ENCODE measurements at regions not wholly inside any gene's neighbourhood (a gene's known extent, or its start where the extent isn't known, plus 50 kb on each side); places are given as distances from the start of the nearest gene placed in this dataset.

DNA sequence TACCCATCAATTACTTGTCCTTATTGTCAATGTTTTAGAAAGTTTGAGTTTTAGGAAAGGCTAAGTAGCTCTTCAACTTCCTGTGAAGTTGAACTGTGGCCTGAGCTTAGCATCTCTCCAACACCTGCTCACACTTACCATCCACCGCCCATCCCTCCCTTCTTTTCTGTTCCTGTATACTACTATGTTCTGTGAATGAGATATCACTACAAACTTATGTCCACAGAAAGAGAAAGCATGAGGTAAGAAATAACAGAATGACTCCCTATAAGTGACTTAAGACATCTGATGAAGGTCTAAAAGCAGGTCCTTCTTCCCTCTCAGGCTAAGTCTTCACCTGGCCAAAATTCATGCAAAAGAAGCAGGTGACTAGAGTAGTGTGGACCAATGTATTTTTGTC, 246.3 kb upstream of the PREP start:
- ATAC-seq (no peak), DNase-seq (ENCODE audit: low read depth in 1 of 2, low spot score in 1 of 2) (no peak), FAIRE-seq (no peak)
- H3K27ac ChIP-seq: no peak overlapping the region
- ChIA-PET POLR2A (no interaction called here), CTCF (interaction anchor here (0.6 to 1.5 kb wide), 2 partner anchors 150 to 575 kb away, joined by 3 to 4 read pairs; no protein-coding TSS in a partner anchor)
- H3K4me3 ChIP-seq: no peak overlapping the region
- no peaks in the 10 kb centered on the region for H3K9me3 ChIP-seq
- no peak overlapping the region for H3K4me2 ChIP-seq
- no peak for TF ChIP-seq RAD21 (conservative IDR thresholded peaks at IDR 0.05 in 1 of 2, IDR thresholded peaks at IDR 0.05 in 1 of 2)
- TF ChIP-seq CHD2 (IDR thresholded peaks at IDR 0.05; ENCODE audit: low read length, partially characterized antibody): no peak
- TF ChIP-seq EHMT2 (IDR thresholded peaks at IDR 0.05; ENCODE audit: low read depth): no peak
- TF ChIP-seq NFE2L2 (conservative IDR thresholded peaks at IDR 0.05; ENCODE audit: low read length): no peak
- TF ChIP-seq ESRRA (IDR thresholded peaks at IDR 0.05; ENCODE audit: borderline replicate concordance, low read length): no peak
- no peak for TF ChIP-seq POLR2AphosphoS2 (conservative IDR thresholded peaks at IDR 0.05; ENCODE audit: low read length)
- TF ChIP-seq, protein P1, sequence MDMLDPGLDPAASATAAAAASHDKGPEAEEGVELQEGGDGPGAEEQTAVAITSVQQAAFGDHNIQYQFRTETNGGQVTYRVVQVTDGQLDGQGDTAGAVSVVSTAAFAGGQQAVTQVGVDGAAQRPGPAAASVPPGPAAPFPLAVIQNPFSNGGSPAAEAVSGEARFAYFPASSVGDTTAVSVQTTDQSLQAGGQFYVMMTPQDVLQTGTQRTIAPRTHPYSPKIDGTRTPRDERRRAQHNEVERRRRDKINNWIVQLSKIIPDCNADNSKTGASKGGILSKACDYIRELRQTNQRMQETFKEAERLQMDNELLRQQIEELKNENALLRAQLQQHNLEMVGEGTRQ (IDR thresholded peaks at IDR 0.05): no peak
- TF ChIP-seq, protein P2, sequence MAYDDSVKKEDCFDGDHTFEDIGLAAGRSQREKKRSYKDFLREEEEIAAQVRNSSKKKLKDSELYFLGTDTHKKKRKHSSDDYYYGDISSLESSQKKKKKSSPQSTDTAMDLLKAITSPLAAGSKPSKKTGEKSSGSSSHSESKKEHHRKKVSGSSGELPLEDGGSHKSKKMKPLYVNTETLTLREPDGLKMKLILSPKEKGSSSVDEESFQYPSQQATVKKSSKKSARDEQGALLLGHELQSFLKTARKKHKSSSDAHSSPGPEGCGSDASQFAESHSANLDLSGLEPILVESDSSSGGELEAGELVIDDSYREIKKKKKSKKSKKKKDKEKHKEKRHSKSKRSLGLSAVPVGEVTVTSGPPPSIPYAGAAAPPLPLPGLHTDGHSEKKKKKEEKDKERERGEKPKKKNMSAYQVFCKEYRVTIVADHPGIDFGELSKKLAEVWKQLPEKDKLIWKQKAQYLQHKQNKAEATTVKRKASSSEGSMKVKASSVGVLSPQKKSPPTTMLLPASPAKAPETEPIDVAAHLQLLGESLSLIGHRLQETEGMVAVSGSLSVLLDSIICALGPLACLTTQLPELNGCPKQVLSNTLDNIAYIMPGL (CRISPR knock-in tag; IDR thresholded peaks at IDR 0.05; ENCODE audit: borderline replicate concordance): no peak
- TF ChIP-seq, protein P3, sequence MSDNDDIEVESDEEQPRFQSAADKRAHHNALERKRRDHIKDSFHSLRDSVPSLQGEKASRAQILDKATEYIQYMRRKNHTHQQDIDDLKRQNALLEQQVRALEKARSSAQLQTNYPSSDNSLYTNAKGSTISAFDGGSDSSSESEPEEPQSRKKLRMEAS (IDR thresholded peaks at IDR 0.05): no peak
- TF ChIP-seq BHLHE40 (IDR thresholded peaks at IDR 0.05; ENCODE audit: low read depth, low read length): no peak
- no peak for TF ChIP-seq MYC (IDR thresholded peaks at IDR 0.05; ENCODE audit: borderline replicate concordance, low read length)
- no peak for TF ChIP-seq EP300 (IDR thresholded peaks at IDR 0.05)
- TF ChIP-seq RCOR1 (IDR thresholded peaks at IDR 0.05; ENCODE audit: low read depth, low read length): no peak
- no peak for TF ChIP-seq JUN (IDR thresholded peaks at IDR 0.05)
- TF ChIP-seq HOXB13 (CRISPR knock-in tag; IDR thresholded peaks at IDR 0.05; ENCODE audit: low read depth): no peak
- no peak for TF ChIP-seq FOSB (CRISPR knock-in tag; IDR thresholded peaks at IDR 0.05)
- TF ChIP-seq, protein P4, sequence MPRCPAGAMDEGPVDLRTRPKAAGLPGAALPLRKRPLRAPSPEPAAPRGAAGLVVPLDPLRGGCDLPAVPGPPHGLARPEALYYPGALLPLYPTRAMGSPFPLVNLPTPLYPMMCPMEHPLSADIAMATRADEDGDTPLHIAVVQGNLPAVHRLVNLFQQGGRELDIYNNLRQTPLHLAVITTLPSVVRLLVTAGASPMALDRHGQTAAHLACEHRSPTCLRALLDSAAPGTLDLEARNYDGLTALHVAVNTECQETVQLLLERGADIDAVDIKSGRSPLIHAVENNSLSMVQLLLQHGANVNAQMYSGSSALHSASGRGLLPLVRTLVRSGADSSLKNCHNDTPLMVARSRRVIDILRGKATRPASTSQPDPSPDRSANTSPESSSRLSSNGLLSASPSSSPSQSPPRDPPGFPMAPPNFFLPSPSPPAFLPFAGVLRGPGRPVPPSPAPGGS (IDR thresholded peaks at IDR 0.05): no peak
- H3K4me1 ChIP-seq: 0 out of 3 replicates have a peak, but pooled peaks cover 4% of the 10 kb centered on the region
- 100% methylated on average over 1 of the region's 1 CpG for WGBS (ENCODE audit: missing lambda C conversion rate)

DNA sequence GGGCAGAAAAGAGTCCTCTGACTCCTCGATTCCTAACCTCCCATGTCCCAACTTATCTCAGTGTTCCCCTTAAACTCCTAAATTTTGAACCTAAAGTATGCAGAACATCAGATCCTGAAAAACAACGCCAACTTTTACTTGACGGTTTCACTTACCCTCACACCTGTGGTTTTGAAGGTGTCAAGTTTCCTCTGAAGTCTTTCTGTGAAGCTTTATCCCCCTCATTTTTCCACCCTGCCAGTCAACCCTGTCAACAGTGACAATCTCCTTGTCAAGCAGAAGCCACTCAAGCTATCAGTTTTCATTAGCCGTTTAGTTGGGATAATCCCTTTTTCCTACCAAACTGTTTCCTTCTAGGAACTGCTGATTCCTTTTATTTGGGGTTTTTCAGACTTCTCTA, 245.4 kb upstream of the PREP start:
- Histone ChIP-seq H3K4me3 (no peak overlapping the region), H3K4me2 (no peak overlapping the region), H3K4me1 (0 out of 3 replicates have a peak, but pooled peaks cover 4% of the 10 kb centered on the region), H3K27ac (no peak overlapping the region), H3K9me3 (no peaks in the 10 kb centered on the region)
- DNase-seq (ENCODE audit: low read depth in 1 of 2, low spot score in 1 of 2) (no peak), FAIRE-seq (no peak), ATAC-seq (no peak)
- TF ChIP-seq, protein P5, sequence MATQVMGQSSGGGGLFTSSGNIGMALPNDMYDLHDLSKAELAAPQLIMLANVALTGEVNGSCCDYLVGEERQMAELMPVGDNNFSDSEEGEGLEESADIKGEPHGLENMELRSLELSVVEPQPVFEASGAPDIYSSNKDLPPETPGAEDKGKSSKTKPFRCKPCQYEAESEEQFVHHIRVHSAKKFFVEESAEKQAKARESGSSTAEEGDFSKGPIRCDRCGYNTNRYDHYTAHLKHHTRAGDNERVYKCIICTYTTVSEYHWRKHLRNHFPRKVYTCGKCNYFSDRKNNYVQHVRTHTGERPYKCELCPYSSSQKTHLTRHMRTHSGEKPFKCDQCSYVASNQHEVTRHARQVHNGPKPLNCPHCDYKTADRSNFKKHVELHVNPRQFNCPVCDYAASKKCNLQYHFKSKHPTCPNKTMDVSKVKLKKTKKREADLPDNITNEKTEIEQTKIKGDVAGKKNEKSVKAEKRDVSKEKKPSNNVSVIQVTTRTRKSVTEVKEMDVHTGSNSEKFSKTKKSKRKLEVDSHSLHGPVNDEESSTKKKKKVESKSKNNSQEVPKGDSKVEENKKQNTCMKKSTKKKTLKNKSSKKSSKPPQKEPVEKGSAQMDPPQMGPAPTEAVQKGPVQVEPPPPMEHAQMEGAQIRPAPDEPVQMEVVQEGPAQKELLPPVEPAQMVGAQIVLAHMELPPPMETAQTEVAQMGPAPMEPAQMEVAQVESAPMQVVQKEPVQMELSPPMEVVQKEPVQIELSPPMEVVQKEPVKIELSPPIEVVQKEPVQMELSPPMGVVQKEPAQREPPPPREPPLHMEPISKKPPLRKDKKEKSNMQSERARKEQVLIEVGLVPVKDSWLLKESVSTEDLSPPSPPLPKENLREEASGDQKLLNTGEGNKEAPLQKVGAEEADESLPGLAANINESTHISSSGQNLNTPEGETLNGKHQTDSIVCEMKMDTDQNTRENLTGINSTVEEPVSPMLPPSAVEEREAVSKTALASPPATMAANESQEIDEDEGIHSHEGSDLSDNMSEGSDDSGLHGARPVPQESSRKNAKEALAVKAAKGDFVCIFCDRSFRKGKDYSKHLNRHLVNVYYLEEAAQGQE (IDR thresholded peaks at IDR 0.05): no peak
- TF ChIP-seq TFCP2L1 (CRISPR knock-in tag; IDR thresholded peaks at IDR 0.05) (no peak), EHMT2 (IDR thresholded peaks at IDR 0.05; ENCODE audit: low read depth) (no peak), SREBF2 (IDR thresholded peaks at IDR 0.05) (no peak), ZC3H11A (IDR thresholded peaks at IDR 0.05) (no peak), HOXB13 (CRISPR knock-in tag; IDR thresholded peaks at IDR 0.05; ENCODE audit: low read depth) (no peak)
- TF ChIP-seq, protein P1 (IDR thresholded peaks at IDR 0.05): no peak
- ChIA-PET POLR2A (no interaction called here), CTCF (interaction anchor here (1.5 kb wide), 1 partner anchor 576 kb away, joined by 4 read pairs; no protein-coding TSS in a partner anchor)
- 87% methylated on average over 4 of the region's 4 CpGs for WGBS (ENCODE audit: missing lambda C conversion rate)
